Psoas muscle (tissue), 7 donors: ENCODE measurements at regions not wholly inside any gene's neighbourhood (a gene's known extent, or its start where the extent isn't known, plus 50 kb on each side); places are given as distances from the start of the nearest gene placed in this dataset.
"Not testable (repeated sequence)": the region's sequence is repeated elsewhere in the genome, so short reads cannot be mapped to it uniquely, and the experiment has no call there.

ENCODE experiments used
- ATAC-seq, 4 donors: fragments of 200-7000 bp; cut with Tn5 transposase; one replicate each; pipeline ENCODE4 v1.9.1; 2020; ENCODE audit warnings: moderate library complexity in 3 of 4, mild to moderate bottlenecking in 2 of 4
- DNase-seq, 2 donors: peaks; one replicate each; pipeline ENCODE4 v3.0.0-alpha.2; 2020
- H3K27ac ChIP-seq: fragments of 200-600 bp; one replicate; pipeline ENCODE4 v1.8.0; 2022
- H3K27me3 ChIP-seq, 3 donors: fragments of 200-600 bp in 1 of 3; one replicate each; pipeline versions ENCODE4 v1.6.1 to v1.8.0; 2013 to 2022; ENCODE audit warnings: low read length in 2 of 3, mild to moderate bottlenecking in 2 of 3, moderate library complexity in 1 of 3; ENCODE audit not compliant: insufficient read depth in 3 of 3
- H3K36me3 ChIP-seq, 2 donors: fragments of 200-600 bp in 1 of 2; one replicate each; pipeline versions ENCODE4 v1.6.1 to v1.8.0; 2013 to 2022; ENCODE audit warnings: low read depth in 1 of 2, mild to moderate bottlenecking in 1 of 2, moderate library complexity in 1 of 2; ENCODE audit not compliant: insufficient read depth in 1 of 2
- H3K4me1 ChIP-seq: fragments of 200-600 bp; one replicate; pipeline ENCODE4 v1.8.0; 2022
- H3K4me3 ChIP-seq: fragments of 200-600 bp; one replicate; pipeline ENCODE4 v1.8.0; 2022; ENCODE audit warnings: mild to moderate bottlenecking
- H3K9me3 ChIP-seq: fragments of 200-600 bp; one replicate; pipeline ENCODE4 v1.8.0; 2022
- CTCF ChIP-seq: fragments of 200-600 bp; IDR thresholded peaks from one replicate; pipeline ENCODE4 v1.8.0; 2022; ENCODE audit warnings: antibody characterized with exemption
- WGBS, 3 donors: extraction: QIAGEN DNeasy Blood & Tissue Kit; methylation state at CpG; one replicate each; pipeline versions ENCODE4 v1.1.6 to v1.1.7; 2013; 5-methylcytosine and 5-hydroxymethylcytosine counted together
- intact Hi-C, 2 donors: fragments of 100-400 bp; cut with DNase I; formaldehyde crosslinking; loops; one replicate each; pipeline versions ENCODE4 v1.11.0 to v1.14.2; 2022
- donor health status: healthy with polysubstance abuse.
- donor health status: DM: no; HTN: no; CAD: no; lungs with moderate emphysema.
- donor health status: Bipolar disorder and iron deficiency.
- donor health status: healthy.
- donor health status: DM: yes; HTN: yes; CAD: no.
- donor health status: DM: no; HTN: no; CAD: no.
- donor health status: DM: yes; HTN: yes; CAD: no.

- no peak for DNase-seq
- intact Hi-C loops: no loop called here
- no peaks in the 10 kb centered on the region for H3K27me3 ChIP-seq
- no peak overlapping the region for H3K27ac ChIP-seq
- 89 to 90% (median 89%) methylated on average over 2 of the region's 2 CpGs for WGBS, 3 donors
- no peak for ATAC-seq
- TF ChIP-seq CTCF: no peak
- no peaks in the 10 kb centered on the region for H3K9me3 ChIP-seq
- H3K4me3 ChIP-seq: no peak overlapping the region
- no peaks in the 10 kb centered on the region for H3K36me3 ChIP-seq
- H3K4me1 ChIP-seq: no peaks in the 10 kb centered on the region
Measured at GRCh38 chr9:71514344-71514975, 253.9 kb downstream of the CEMIP2 start.

GRCh38 chr9:71509054-71509453, 259.3 kb downstream of the CEMIP2 start:
- no peak overlapping the region for H3K4me3 ChIP-seq
- intact Hi-C loops: no loop called here
- H3K27ac ChIP-seq: no peak overlapping the region
- H3K36me3 ChIP-seq: no peaks in the 10 kb centered on the region
- no peaks in the 10 kb centered on the region for H3K9me3 ChIP-seq
- no peaks in the 10 kb centered on the region for H3K27me3 ChIP-seq
- DNase-seq (no peak), ATAC-seq (no peak)
- H3K4me1 ChIP-seq: no peaks in the 10 kb centered on the region
- no peak for TF ChIP-seq CTCF

- H3K27ac ChIP-seq, H3K9me3 ChIP-seq, ATAC-seq, H3K36me3 ChIP-seq, H3K4me1 ChIP-seq, H3K4me3 ChIP-seq, H3K27me3 ChIP-seq, intact Hi-C loops, DNase-seq: not testable (repeated sequence)
- WGBS, 3 donors: 90 to 98% (median 95%) methylated on average over 2 of the region's 2 CpGs
Measured at GRCh38 chr9:71508141-71508540, 260.2 kb downstream of the CEMIP2 start.

- no peaks in the 10 kb centered on the region for H3K4me1 ChIP-seq
Measured at GRCh38 chr9:71506821-71507220, 261.5 kb downstream of the CEMIP2 start.

GRCh38 chr9:71504636-71505035, 263.7 kb downstream of the CEMIP2 start:
- no peaks in the 10 kb centered on the region for H3K36me3 ChIP-seq
- 63 to 86% (median 77%) methylated on average over 3 of the region's 3 CpGs for WGBS, 3 donors
- intact Hi-C loops: no loop called here
- H3K9me3 ChIP-seq: peaks cover 9% of the 10 kb centered on the region
- no peak for TF ChIP-seq CTCF
- no peak for DNase-seq
- no peak overlapping the region for H3K27ac ChIP-seq
- H3K4me3 ChIP-seq: no peak overlapping the region
- no peaks in the 10 kb centered on the region for H3K4me1 ChIP-seq
- ATAC-seq: no peak
- no peaks in the 10 kb centered on the region for H3K27me3 ChIP-seq

More at GRCh38 chr9:71506821-71507220, 261.5 kb downstream of the CEMIP2 start:
- 35 to 80% (median 51%) methylated on average over 1 of the region's 1 CpG for WGBS, 3 donors
- Histone ChIP-seq H3K9me3 (no peaks in the 10 kb centered on the region), H3K36me3 (no peaks in the 10 kb centered on the region), H3K27me3 (no peaks in the 10 kb centered on the region), H3K4me3 (no peak overlapping the region), H3K27ac (no peak overlapping the region)
- DNase-seq (peak; percentile 18 to 49), ATAC-seq (peak; percentile 81 to 90 (median 82))
- intact Hi-C loops: no loop called here
- TF ChIP-seq CTCF: no peak
